HG02610 (cell line): ENCODE measurements at regions not wholly inside any gene's neighbourhood (a gene's known extent, or its start where the extent isn't known, plus 50 kb on each side); places are given as distances from the start of the nearest gene placed in this dataset.
"Not testable (repeated sequence)": the region's sequence is repeated elsewhere in the genome, so short reads cannot be mapped to it uniquely, and the experiment has no call there.

Source experiments
- ATAC-seq: cut with Tn5 transposase; IDR thresholded peaks from one replicate; pipeline ENCODE4 v1.9.1; 2021; ENCODE audit warnings: mild to moderate bottlenecking, moderate library complexity; ENCODE audit not compliant: unreplicated experiment

DNA sequence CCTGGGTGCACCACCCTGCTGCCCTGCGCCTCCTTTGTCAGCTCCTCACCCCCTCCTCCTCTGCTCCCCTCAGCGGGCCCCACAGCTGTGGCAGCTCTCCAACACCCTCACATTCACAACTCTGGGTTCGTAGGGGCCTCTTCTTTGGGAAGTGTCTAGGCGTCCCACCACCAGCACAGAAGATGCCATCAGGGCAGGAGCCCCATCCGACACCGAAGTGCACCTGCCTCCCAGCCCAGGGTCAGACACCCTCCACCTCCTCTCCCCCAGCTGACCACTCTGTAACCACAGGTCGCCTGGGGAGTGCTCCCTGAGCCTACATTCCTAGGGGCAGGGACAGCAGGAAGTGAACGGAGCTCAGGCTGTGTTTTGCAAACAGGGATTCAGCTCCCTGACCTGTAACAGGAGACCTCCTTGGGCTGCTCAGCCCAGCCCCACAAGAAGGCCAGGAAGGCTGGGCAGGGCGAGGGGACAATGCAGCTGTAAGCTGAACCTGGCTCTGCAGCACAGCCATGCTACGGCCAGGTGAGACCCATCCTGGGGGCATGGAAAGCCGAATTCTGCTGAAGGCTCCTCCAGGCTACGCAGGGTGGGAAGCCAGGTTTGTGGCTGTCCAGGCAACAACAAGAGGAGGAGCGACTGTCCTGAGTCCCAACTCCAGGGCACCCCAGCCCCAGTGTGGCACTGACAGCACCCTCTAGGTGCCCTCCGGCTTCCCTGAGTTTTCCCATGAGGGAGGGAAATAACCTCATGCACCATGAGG is 269.0 kb downstream of the GOLGA6L6 start:
- ATAC-seq: no peak

DNA sequence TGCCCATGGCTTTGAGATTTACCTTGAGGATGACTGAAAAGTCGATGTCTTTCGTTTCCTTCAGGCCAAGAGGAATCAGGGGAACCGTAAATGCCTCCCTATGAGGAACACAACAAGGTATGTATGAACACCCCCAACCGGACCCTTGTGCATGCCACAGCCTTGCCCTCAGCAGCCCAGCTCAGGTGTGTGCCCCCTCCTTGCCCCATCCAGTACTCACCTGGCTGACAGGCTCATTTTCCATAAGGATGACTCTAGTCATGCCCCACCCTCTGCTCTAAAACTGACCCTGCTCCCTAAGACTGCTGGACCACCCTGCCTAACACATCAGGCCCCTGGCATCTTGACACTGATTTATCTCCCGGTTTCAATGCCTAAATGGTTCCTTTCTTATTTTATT is 270.0 kb downstream of the GOLGA6L6 start:
- no peak for ATAC-seq

DNA sequence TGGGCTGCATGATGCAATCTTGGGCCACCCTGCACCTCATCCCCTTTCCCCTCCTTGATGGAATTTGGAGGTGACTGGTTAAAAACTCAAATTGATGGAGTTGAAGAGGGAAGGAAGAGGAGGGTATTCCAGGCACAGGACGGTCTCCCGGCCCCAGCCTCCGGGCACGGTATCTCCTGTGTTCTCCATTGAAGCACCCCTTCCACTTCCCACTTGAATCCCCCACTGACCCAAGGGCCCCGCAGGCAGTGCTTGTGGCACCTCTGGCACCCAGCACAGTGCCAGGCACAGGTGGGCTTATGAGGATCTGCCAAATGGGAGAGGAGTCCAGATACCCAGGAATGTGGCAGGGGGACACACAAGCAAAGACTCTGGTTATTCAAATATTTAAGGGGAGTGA is 271.6 kb downstream of the GOLGA6L6 start:
- not testable (repeated sequence) for ATAC-seq

DNA sequence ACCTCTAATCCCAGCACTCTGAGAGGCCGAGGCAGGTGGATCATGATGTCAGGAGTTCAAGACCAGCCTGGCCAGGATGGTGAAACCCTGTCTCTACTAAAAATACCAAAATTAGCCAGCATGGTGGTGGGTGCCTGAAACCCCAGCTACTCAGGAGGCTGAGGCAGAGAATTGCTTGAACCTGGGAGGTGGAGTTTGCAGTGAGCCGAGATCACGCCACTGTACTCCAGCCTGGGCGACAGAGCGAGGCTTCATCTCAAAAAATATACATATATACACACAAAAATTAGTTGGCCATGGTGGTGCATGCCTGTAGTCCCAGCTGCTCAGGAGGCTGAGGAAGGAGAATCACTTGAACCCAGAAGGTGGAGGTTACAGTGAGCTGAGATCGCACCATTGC is 273.6 kb downstream of the GOLGA6L6 start:
- ATAC-seq: not testable (repeated sequence)

DNA sequence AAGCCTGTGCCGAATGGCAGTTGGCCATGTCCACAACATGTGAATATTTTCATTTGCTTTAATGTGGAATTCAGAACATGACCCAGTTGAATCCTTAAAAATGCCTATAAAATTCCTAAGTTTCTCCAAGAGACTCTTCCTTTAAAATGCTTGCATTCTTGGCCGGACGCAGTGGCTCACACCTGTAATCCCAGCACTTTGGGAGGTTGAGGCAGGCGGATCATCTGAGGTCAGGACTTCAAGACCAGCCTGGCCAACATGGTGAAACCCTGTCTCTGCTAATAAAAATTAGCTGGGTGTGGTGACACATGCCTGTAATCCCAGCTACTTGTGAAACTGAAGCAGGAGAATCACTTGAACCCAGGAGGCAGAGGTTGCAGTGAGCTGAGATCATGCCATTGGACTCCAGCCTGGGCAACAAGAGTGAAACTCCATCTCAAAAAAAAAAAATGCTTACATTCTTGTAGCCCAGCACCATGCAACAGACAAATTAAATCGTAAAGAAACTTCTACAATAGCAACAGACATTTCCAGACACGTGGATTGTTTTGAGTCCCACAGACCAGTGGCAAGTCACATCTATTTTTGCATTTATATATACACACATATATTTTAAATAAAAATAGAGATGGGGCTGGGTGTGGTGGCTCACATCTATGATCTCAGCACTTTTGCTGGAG is 274.4 kb downstream of the GOLGA6L6 start:
- not testable (repeated sequence) for ATAC-seq

DNA sequence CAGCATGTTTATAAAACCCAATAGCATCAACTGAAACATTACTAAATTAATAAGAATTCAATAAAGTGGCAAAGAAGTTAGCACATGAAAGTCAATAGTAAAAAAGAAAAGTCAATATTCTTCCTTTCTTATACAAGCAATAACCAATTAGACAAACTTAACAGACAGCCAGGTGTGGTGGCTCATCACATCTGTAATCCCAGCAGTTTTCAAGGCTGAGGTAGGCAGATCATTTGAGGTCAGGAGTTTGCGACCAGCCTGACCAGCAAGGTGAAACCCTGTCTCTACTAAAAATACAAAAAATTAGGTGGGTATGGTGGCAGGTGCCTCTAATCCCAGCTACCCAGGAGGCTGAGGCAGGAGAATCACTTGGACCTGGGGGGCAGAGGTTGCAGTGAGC is 275.9 kb downstream of the GOLGA6L6 start:
- not testable (repeated sequence) for ATAC-seq

DNA sequence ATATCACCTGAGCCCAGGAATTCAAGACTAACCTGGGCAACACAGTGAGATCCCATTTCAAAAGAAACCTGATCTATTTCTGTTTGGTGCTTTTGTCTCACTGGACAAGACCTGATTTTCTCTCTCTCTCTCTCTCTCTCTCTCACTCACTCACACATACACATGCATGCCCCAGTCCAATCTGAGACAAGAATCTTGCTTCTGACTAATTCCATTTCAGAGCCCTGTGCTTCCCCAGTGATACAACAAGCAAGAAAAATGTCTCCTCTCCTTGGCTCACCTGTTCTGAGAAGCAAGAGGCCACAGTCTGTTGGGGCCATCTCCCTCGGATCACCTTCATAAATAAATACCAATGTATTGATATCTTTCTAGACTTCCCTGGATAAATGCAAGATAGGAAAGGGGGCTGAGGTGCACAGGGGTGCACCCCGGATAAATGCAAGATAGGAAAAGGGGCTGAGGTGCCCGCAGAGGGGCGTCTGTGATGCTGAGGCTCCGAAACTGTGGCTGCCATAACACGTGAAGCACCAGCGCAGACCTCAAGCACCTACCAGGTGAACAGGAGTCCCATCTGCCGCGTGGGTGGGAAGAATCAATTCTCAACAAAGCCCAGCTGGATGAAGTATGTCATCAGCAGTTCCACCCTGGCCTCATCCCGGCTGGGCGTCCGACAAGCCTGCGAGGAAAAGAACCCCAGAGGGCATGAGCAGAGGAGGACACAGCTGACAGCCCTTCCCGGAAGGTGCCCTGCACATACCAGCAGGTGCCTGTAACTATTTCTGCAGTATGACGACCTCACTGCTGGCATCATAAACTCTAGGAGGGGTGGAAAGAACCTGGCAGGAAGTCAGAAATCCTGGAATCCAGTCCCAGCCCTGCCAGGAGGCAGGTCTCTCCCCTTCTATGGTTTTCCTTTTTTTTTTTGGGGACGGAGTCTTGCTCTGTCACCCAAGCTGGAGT is 280.0 kb downstream of the GOLGA6L6 start:
- not testable (repeated sequence) for ATAC-seq

DNA sequence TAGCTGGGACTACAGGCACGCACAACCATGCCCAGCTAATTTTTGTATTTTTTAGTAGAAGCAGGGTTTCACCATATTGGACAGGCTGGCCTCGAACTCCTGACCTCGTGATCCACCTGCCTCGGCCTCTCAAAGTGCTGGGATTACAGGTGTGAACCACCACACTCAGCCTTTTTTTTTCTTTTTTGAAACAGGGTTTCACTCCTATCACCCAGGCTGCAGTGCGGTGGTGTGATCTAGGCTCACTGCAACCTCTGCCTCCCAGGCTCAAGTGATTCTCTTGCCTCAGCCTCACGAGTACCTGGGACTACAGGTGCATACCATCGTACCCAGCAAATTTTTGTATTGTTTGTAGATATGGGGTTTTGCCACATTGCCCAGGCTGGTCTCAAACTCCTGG is 280.9 kb downstream of the GOLGA6L6 start:
- not testable (repeated sequence) for ATAC-seq

DNA sequence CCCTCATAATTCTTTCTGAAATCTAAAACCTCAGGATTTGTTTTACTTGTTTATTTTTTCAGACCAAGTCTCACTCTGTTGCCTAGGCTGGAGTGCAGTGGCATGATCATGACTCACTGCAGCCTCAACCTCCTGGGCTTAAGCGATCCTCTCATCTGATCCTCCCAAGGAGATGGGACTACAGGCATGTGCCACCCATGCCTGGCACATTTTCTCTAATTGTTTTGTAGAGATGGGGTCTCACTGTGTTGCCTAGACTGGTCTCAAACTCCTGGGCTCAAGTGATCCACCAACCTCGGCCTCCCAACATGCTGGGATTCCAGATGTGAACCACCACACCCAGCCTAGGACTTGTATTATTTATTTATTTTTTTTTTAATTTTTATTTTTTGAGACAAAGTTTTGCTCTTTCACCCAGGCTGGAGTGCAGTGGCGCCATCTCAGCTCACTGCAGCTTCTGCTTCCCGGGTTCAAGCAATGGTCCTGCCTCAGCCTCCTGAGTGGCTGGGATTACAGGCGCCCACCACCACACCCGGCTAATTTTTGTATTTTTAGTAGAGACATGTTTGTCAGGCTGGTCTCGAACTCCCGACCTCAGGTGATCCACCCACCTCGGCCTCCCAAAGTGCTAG is 281.9 kb downstream of the GOLGA6L6 start:
- not testable (repeated sequence) for ATAC-seq

DNA sequence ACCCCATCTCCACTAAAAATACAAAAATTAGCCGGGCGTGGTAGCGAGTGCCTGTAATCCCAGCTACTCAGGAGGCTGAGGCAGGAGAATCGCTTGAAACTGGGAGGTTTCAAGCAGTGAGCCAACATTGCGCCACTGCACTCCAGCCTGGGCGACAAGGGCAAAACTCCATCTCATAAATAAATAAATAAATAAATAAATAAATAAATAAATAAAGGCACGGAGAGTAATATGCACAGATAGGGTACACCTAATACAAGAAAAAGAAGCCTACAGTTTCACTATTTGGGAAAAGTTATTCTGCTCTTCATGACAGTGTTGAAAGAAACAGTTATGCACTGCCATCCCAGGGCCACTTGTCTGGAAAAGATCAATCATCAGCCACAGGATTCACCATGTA is 285.2 kb downstream of the GOLGA6L6 start:
- ATAC-seq: not testable (repeated sequence)

DNA sequence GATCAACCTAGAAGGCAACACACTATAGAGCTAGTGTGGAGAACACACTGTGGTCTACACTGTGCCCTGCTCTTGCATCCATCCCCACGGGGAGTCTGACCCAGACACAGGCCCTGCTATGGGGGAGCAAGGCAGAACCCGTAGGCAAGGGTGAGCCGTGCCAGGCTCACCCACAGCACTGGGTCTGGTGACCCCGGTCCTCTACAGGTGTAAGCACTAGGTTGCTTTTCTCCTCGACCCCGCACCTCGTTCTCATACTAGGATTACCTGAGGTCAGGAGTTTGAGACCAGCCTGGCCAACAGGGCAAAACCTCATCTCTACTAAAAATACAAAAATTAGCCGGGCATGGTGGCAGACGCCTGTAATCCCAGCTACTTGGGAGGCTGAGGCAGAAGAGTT is 286.0 kb downstream of the GOLGA6L6 start:
- ATAC-seq: not testable (repeated sequence)

DNA sequence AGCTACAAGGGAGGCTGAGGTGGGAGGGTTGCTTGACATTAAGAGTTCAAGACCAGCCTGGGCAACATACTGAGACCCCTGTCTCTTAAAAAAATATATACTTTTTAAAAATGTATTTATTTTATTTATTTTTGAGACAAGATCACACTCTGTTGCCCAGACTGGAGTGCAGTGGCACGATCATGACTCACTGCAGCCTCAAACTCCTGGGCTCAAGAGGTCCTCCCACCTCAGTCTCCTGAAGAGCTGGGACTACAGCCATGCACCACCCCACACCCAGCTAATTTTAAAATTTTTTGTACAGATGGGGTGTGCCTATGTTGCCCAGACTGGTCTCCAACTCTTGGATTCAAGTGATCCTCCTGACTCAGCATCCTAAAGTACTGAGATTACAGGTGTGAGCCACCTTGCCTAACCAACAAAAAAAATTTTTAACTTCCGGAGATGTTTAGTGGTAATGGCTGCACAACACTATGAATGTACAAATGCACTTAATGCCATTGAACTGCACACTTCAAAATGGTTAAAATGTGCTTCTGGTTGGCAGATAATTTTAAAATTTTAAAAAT is 288.5 kb downstream of the GOLGA6L6 start:
- not testable (repeated sequence) for ATAC-seq

DNA sequence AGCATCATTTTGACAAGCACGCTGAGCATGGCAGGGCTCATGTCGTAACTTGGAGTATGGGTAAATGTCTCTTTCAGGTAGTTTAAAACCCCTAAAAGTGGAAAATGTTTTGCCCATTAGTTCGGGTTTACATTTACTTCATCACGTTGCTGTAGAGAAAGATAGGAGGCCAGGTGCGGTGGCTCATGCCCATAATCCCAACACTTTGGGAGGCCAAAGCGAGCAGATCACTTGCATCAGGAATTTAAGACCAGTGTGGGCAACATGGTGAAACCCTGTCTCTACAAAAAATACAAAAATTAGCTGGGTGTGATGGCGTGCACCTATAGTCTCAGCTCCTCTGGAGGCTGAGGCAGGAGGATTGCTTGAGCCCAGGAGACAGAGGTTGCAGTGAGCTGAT is 289.6 kb downstream of the GOLGA6L6 start:
- not testable (repeated sequence) for ATAC-seq

DNA sequence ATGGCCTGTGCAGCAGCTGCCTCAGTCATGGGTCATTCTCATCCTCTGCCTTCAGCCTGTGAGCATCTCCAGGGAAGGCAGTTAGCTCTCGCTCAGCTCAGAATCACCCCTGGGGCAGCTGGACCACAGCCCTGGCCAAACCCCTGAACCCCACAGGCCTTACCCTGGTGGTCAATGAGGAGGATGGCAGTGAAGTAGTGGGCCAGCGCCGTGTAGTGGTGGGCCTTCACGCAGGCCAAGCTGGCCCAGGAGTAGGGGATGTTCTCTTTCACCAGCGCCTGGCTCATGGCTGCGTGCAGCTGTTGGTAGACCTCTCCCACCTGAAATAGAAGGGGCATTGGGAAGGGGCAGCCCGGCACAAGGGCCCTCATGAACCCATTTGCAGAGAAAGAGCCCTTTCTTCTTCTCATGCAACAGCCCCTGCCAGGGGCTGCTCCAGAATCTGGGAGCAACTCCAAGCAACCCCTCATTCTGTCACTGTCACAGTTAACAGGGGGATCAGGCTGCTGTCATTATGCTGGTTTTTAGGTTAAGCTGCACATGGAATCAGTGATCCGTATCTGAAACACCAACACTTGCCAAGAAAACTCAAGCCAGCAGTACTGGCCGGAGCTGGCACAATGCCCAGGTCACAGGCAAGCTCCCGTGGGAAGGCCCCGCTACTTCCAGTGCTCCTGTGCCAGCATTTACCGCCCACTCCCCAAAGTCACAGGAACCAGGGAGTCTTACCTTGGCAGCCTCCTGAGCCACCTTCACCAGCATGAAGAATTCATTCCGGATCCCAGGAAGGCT is 290.2 kb downstream of the GOLGA6L6 start:
- not testable (repeated sequence) for ATAC-seq

DNA sequence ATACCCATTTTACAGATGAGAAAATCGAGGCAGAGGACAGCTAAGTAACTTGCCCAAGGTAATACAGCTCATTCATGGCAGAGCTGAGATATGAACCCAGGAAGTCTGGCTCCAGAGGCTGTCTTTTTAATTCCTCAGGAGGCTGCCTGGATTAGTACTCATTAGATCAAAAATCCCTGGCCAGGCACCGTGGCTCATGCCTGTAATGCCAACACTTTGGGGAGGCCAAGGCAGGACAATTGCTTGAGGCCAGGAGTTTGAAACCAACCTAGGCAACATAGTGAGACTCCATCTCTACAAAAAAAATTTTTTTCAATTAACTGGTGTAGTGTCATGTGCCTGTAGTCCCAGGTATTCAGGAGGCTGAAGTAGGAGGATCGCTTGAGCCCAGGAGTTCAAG is 291.4 kb downstream of the GOLGA6L6 start:
- not testable (repeated sequence) for ATAC-seq

DNA sequence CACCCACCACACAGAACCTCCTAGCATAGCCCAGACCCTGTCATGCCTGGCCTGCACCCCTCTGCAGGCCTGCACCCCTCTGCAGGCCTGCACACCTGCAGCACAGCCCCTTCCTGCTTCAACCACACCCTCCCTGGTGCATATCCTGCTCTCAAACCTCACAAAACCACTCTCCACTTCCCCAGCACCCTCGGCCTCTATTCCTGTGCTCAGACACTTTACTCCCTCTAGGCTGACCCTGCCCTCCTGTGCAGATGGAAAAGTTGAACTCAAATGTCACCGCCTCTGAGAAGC is 292.0 kb downstream of the GOLGA6L6 start:
- ATAC-seq: not testable (repeated sequence)

DNA sequence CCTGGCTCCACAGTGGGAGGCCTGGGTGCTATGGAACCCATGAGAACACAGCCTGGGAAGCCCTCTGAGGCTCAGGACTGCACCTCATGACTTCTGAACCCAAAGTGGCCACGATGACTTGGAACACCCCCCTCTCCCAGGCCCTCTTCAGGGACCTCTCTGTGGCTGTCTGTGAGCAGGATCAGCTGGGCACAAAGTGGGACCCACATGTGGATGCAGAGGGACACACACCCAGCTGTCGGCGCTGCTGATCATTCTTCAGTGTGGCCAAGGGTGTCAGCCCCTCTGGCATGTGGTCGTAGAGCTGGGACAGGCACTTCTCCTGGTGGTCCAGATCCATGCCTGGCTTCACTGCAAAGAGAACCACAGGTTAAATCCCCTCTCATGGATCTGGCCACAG is 293.2 kb downstream of the GOLGA6L6 start:
- ATAC-seq: not testable (repeated sequence)

DNA sequence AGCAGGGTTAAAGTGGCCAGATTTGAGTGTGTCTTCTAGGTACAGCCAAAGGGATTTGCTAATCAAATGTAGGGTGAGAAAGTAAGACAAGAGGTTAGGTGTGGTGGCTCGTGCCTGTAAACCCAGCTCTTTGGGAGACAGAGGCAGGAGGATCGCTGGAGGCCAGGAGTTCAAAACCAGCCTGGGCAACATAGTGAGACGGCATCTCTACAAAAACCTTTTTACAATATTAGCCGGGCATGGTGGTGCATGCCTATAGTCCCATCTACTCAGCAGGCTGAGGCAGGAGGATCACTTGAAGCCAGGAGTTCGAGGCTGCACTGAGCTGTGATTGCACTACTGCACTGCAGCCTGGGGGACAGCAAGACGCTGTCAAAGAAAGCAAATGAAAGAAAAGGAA is 294.5 kb downstream of the GOLGA6L6 start:
- ATAC-seq: not testable (repeated sequence)

DNA sequence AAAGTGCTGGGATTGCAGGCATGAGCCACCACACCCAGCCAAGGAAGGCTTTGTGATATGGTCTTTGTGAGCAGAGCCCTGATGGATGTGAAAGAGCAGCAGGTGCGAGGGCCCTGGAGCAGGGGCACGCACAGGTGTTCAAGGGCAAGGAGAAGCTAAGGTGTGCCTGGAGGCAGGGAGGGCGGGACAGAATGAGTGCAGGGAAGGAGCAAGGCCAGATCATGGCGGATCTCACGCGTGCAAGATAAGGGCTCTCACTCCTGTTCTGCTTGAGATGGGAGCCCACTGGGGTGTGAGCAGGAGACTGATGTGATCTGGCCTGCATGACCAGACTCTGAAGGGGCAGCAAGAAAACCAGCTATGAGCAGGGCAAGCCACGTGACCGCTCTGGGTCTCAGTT is 295.0 kb downstream of the GOLGA6L6 start:
- not testable (repeated sequence) for ATAC-seq

DNA sequence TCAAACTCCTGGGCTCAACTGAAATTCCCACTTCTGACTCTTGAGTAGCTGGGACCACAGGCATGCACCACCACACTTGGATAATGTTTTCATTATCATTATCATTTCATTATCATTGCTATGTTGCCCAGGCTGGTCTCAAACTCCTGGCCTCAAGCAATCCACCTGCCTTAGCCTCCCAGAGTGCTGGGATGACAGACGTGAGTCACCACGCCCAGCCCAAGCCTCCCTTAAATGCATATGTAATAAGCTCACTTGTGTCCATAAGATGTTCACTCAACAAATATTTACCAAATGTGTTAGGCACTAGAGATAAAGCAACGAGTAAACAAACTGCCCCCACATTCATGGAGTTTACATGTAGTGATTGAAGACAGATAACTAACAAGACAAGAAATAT is 295.7 kb downstream of the GOLGA6L6 start:
- ATAC-seq: not testable (repeated sequence)
